CD4-positive, alpha-beta T cell treated with Interleukin-1 beta for 1 hour (primary cell): ENCODE measurements at regions not wholly inside any gene's neighbourhood (a gene's known extent, or its start where the extent isn't known, plus 50 kb on each side); places are given as distances from the start of the nearest gene placed in this dataset.
A peak's percentile ranks its signal among the peaks of the same experiment; 100 is the strongest.
"Not testable (repeated sequence)": the region's sequence is repeated elsewhere in the genome, so short reads cannot be mapped to it uniquely, and the experiment has no call there.

Experiments used
- DNase-seq, 2 donors: peaks; one replicate each; pipeline ENCODE4 v3.0.0-alpha.2; 2020 to 2022

DNA sequence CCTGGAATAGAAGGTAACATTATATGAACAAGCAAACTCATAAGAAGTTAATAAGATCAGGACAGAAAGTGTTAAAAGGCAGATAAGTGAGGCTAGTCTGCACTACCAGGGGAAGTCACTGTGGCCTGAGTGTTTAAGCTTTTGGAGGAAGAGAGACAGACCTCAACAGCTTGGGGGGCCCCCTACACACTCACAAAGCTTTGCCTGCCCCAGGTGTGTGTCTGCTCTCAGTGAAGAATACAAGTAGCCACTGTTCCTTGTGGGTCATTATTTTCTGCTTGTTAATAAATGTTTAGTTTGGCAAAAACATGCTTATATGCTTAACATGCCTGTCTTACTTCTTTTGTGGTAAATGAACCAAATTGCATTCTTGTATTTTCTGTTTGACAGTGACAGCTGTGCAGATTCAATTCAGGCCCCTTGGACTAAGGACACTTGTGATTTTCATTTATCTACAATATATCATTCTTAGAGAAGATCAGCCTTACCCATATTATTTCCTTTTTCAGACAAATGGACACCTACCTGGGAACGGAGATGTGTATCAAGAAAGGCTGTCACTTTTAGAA lies 50.7 kb upstream of the C12orf71 start:
- no peak for DNase-seq

GRCh38 chr12:27140478-27140969 lies 58.1 kb upstream of the C12orf71 start:
- no peak for DNase-seq

DNA sequence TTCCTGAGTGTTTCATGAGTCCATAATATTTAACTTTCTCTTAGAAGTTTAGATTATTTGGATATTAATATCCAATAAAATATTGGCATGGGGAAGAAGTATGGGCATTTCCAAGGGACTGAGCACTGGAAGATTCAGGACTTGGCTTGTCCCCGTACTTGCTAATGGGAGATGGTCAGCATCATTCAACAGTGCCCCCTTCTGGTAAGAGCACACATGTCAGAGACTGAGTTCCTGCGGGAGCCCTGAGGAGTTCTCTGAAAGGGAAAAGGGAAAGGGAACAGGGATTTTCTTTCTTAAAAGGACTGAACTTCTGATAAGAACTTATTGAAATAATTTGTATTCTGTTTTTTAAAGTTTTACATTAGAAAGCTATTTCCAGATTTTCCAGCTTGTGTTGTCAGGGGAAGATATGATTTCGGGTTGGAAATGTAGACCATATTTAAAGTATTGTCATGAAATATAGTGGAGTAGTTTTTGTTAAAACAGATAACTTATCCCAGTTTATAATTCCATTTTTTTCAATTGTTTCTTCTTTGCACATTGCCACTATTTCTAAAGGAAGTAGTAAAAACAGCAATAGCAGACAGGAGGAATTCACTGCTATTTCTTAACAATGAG lies 59.8 kb upstream of the C12orf71 start:
- peak; percentile 27 to 51 for DNase-seq

DNA sequence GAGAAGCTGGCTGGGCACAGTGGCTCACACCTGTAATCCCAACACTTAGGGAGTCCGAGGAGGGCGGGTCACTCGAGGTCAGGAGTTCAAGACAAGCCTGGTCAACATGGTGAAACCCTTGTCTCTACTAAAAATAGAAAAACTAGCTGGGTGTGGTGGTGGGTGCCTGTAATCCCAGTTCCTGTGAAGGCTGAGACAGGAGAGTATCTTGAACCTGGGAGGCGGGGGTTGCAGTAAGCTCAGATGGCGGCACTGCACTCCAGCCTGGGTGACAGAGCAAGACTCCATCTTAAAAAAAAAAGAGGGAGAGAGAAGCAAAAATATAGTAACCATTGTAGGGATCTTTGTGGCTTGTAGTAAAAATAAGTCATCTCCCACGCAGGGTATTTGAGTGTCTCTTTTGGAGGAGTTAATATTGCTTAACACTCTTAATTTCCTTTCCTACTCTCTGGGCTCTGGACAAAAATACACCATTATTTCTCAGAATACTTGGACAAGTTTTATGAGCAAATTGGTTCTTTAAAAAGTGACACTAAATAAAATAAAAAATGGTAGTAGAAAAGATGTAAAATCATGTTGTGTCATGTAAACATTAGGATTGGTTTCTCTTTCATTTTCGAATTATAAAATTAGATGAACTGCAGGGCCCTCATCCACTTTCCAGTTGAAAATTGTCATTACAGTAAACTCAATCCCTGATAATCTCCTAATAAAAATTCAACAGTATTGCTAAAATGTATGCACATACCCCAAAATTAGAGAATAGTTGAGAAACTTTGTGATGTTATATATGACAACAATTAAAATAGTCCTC lies 61.1 kb upstream of the C12orf71 start:
- DNase-seq = no peak

DNA sequence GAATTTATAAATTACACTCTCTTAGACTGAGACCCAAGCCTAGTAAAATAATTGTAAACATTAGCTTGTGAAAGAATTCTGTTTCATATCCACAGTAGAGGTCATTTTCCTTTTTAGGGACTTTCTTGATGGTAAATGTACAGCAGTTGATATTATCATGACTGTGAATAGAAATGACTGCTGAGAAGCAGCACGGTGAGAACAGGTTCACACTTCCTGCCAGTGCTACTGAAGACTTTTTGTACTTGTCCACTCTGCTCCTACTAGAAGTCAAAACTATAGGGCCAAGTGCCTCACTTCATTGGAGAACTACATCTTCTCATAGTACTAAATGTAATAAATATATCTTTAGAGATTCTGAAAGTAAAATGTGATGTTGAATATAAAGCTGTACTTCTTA lies 63.3 kb upstream of the C12orf71 start:
- not testable (repeated sequence) for DNase-seq

GRCh38 chr12:27148373-27148772 lies 66.0 kb upstream of the C12orf71 start:
- no peak for DNase-seq

DNA sequence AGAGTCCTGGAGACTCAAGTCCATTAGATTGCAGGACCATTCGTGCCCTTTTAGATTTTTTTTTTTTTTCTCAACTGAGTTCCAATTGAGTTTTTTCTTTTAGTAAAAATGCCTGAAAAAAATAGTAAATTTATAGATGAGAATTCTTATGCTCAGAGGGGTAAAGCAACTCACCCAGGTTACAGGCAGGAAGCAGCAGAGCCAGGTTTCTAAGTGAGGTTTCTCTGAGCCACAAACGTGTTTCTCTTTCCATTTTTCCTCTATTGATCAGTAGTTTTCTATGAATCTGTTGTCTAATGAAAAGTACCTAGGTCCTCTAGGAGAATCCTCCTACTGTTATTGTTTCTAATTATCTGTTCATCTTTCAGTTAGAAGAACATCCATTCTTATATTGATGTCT lies 66.4 kb upstream of the C12orf71 start:
- DNase-seq = no peak

- no peak for DNase-seq
Measured at GRCh38 chr12:27151479-27151878, 69.1 kb upstream of the C12orf71 start.

GRCh38 chr12:27158297-27158696 lies 75.9 kb upstream of the C12orf71 start:
- no peak for DNase-seq

DNA sequence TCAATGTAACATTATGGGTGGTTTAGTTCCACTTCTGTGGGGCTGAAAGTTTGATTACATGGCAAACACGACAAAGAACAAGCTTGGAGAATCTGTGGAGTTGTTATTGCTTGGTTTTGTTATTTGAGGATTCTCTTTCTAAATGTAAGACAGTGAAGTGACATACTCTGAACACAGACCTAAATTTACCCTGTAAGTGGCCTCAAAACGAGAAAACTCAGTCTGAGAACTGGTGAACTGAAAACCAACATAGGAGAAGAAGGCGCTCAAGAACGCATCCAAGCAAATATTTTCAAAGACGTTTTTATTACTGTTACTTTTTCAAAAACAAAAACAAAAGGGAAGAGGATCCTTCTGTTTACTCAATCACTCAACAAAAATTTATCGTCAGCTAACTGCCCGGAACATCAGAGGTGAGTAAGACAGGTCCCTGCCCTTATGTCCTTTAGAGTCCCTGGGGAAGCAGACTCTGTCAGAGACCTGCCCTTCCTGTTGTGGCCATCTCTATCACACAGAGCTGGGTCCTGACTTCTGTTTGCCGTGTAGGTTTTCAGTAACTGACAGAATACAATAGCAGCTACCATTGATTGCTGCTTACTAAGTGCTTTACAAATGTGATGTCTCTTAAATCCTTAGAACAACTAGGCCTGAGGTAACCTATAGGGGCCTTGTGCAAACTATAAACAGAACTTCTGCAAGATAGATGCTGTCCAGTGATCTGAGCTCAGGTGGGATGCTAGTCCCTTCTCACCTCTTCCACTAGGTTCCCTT lies 79.3 kb upstream of the C12orf71 start:
- no peak for DNase-seq

GRCh38 chr12:27162229-27162537 lies 79.8 kb upstream of the C12orf71 start:
- no peak for DNase-seq

DNA sequence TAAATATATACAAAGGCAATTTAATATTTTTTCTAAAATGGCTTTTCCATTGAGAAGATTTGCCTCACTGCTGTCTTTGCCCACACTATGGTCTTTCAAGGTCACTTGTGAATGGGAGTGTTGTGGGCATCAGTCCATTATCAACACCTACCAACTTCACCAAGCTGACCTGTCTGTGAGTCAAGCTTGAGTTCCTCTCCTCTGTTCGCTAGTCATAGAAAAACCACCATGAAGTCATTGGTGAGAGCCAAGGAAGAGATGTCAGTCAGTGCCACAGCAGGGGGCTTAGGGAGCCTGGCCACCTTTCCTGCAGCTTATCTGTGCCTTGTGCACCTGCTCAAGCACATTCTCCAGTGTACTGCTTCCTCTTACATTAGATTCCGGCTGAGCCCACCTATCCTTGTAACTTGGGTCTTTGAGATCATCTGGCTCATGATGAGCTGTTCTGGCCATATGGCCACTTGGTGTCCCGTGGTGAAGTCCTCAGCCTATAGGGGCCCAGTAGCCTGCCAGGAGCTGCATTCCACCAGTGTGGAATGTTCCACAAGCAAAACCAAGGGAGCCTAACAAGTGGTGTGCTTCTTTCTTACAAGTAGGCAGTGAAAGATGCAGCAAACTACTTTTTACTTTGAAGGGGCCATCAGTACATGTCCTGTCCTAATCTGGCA lies 80.8 kb upstream of the C12orf71 start:
- no peak for DNase-seq

GRCh38 chr12:27163894-27164293 lies 80.2 kb upstream of the STK38L start:
- no peak for DNase-seq

- DNase-seq = no peak
Measured at GRCh38 chr12:27164330-27165040, 79.6 kb upstream of the STK38L start.

DNA sequence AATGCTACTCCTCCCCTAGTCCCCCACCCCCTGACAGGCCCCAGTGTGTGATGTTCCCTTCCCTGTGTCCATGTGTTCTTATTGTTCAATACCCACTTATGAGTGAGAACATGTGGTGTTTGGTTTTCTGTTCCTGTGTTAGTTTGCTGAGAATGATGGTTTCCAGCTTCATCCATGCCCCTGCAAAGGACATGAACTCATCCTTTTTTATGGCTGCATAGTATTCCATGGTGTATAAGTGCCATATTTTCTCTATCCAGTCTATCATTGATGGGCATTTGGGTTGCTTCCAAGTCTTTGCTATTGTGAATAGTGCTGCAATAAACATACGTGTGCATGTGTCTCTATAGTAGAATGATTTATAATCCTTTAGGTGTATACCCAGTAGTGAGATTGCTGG lies 78.1 kb upstream of the STK38L start:
- DNase-seq = not testable (repeated sequence)

DNA sequence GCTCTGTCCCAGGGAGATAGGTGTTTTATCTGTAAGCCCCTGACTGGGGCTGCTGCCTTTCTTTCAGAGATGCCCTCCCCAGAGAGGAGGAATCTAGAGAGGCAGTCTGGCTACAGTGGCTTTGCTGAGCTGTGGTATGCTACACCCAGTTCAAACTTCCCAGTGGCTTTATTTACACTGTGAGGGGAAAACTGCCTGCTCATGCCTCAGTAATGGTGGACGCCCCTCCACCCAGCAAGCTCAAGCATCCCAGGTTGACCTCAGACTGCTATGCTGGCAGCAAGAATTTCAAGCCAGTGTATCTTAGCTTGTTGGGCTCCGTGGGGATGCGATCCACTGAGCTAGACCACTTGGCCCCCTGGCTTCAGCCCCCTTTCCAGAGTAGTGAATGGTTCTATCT lies 72.6 kb upstream of the STK38L start:
- not testable (repeated sequence) for DNase-seq

- peak in 1 of 2 donors; percentile 7 for DNase-seq
Measured at GRCh38 chr12:27176765-27177164, 67.3 kb upstream of the STK38L start.

DNA sequence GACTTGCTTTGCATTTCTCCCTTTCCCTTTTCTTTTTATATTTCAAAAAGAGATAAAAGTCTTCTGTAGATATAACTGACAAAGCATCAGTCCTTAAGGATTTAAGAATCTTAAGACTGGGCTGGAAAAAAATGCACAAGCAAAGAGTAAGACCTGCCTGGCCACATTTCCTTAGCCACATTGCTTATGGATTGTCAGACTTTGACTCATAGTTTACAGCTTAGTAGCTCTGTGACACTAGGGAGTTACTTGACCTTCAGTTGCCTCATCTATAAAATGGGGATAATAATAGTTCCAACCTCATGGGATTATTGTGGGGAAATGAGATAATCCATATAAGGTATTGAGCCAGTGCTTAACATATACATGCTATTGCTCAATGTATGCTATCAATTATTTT lies 66.4 kb upstream of the STK38L start:
- DNase-seq = no peak

GRCh38 chr12:27178255-27178654 lies 65.8 kb upstream of the STK38L start:
- DNase-seq = no peak

- DNase-seq = no peak
Measured at GRCh38 chr12:27178723-27179399, 65.2 kb upstream of the STK38L start.

GRCh38 chr12:27179400-27180214 lies 64.5 kb upstream of the STK38L start:
- DNase-seq = peak; percentile 5 to 40
